Transverse colon (tissue), 4 donors: ENCODE measurements at regions not wholly inside any gene's neighbourhood (a gene's known extent, or its start where the extent isn't known, plus 50 kb on each side); places are given as distances from the start of the nearest gene placed in this dataset.

ENCODE experiments used
- CTCF ChIP-seq, 5 experiments: fragments of 200-600 bp in 3 of 5; fragments of 450-650 bp in 2 of 5; sonication (generic) in 3 of 5; IDR thresholded peaks; 1 replicate in 2 of 5; 2 replicates in 3 of 5; pipeline ENCODE4 v1.5.1; 2016 to 2017; ENCODE audit warnings: antibody characterized with exemption in 5 of 5, inconsistent platforms in 3 of 5, mild to moderate bottlenecking in 2 of 5, moderate library complexity in 1 of 5
- EP300 ChIP-seq: sonication (generic); formaldehyde crosslinking; IDR thresholded peaks from one replicate; pipeline ENCODE4 v1.6.1; 2017; ENCODE audit warnings: antibody characterized with exemption, low read depth
- POLR2A ChIP-seq: fragments of 450-650 bp; IDR thresholded peaks from one replicate; pipeline ENCODE4 v1.6.1; 2016; ENCODE audit warnings: antibody characterized with exemption, mild to moderate bottlenecking, moderate library complexity
- POLR2AphosphoS5 ChIP-seq, 3 donors: sonication (generic); formaldehyde crosslinking; IDR thresholded peaks; one replicate each; pipeline ENCODE4 v1.6.1; 2016; ENCODE audit warnings: antibody characterized with exemption in 3 of 3

GRCh38 chr1:242886137-242886536, 361.6 kb upstream of the PLD5 start:
- no peak for TF ChIP-seq POLR2AphosphoS5 (IDR thresholded peaks at IDR 0.05)
- TF ChIP-seq POLR2A = no peak
- TF ChIP-seq CTCF (IDR thresholded peaks at IDR 0.05) = no peak
- no peak for TF ChIP-seq EP300
